NCI-H510A (cell line): ENCODE measurements at regions not wholly inside any gene's neighbourhood (a gene's known extent, or its start where the extent isn't known, plus 50 kb on each side); places are given as distances from the start of the nearest gene placed in this dataset.
"Not testable (repeated sequence)": the region's sequence is repeated elsewhere in the genome, so short reads cannot be mapped to it uniquely, and the experiment has no call there.

ENCODE experiments used
- DNase-seq: peaks from one replicate; lab custom pipeline; 2025; lab: John Stamatoyannopoulos, UW

GRCh38 chr9:2497666-2498400 is 123.8 kb upstream of the VLDLR start:
- no peak for DNase-seq

GRCh38 chr9:2502210-2502609 is 119.4 kb upstream of the VLDLR start:
- DNase-seq: no peak

GRCh38 chr9:2502760-2503159 is 118.8 kb upstream of the VLDLR start:
- DNase-seq: no peak

GRCh38 chr9:2506321-2506720 is 115.3 kb upstream of the VLDLR start:
- no peak for DNase-seq

- DNase-seq: no peak
Observed at GRCh38 chr9:2523591-2523990, 98.0 kb upstream of the VLDLR start.

- DNase-seq: no peak
Observed at GRCh38 chr9:2524601-2525000, 97.0 kb upstream of the VLDLR start.

GRCh38 chr9:2525147-2525546 is 96.4 kb upstream of the VLDLR start:
- DNase-seq: no peak

GRCh38 chr9:2526071-2526828 is 95.3 kb upstream of the VLDLR start:
- no peak for DNase-seq

- DNase-seq: no peak
Observed at GRCh38 chr9:2531481-2531880, 90.1 kb upstream of the VLDLR start.

- no peak for DNase-seq
Observed at GRCh38 chr9:2536511-2536910, 85.1 kb upstream of the VLDLR start.

- DNase-seq: no peak
Observed at GRCh38 chr9:2545881-2546490, 75.6 kb upstream of the VLDLR start.

GRCh38 chr9:2555899-2556600 is 65.5 kb upstream of the VLDLR start:
- DNase-seq: not testable (repeated sequence)

- DNase-seq: no peak
Observed at GRCh38 chr9:2557693-2558092, 63.9 kb upstream of the VLDLR start.

GRCh38 chr9:2559192-2560152 is 62.1 kb upstream of the VLDLR start:
- DNase-seq: no peak

- DNase-seq: peak; percentile 57
Observed at GRCh38 chr9:2560180-2560579, 61.4 kb upstream of the VLDLR start.

GRCh38 chr9:2565676-2566340 is 55.8 kb upstream of the VLDLR start:
- DNase-seq: no peak

- DNase-seq: no peak
Observed at GRCh38 chr9:2567922-2568321, 53.7 kb upstream of the VLDLR start.

GRCh38 chr9:2568689-2569088 is 52.9 kb upstream of the VLDLR start:
- DNase-seq: no peak

- peak; percentile 29 for DNase-seq
Observed at GRCh38 chr9:2570615-2571479, 50.7 kb upstream of the VLDLR start.
